Gastrocnemius medialis (tissue), 4 donors: ENCODE measurements at regions not wholly inside any gene's neighbourhood (a gene's known extent, or its start where the extent isn't known, plus 50 kb on each side); places are given as distances from the start of the nearest gene placed in this dataset.

Experiments
- ATAC-seq, 2 donors: fragments of 150-250 bp; one replicate each; pipeline ENCODE4 v1.9.1; 2016
- DNase-seq, 2 donors: peaks; one replicate each; pipeline ENCODE4 v3.0.0-alpha.2; 2019
- H3K27ac ChIP-seq, 4 donors: fragments of 200-600 bp; sonication (generic); 1 replicate in 1 of 4; 2 replicates in 3 of 4; pipeline ENCODE4 v1.5.1; 2016 to 2018; ENCODE audit warnings: mild to moderate bottlenecking in 2 of 4, moderate library complexity in 1 of 4
- H3K27me3 ChIP-seq, 3 donors: fragments of 200-600 bp; sonication (generic) in 2 of 3; 1 replicate in 1 of 3; 2 replicates in 2 of 3; pipeline versions ENCODE4 v1.5.1 to v1.6.0; 2016 to 2019; ENCODE audit warnings: mild to moderate bottlenecking in 1 of 3, moderate library complexity in 1 of 3
- H3K36me3 ChIP-seq, 2 donors: fragments of 200-600 bp; sonication (generic) in 1 of 2; one replicate each; pipeline ENCODE4 v1.5.1; 2017 to 2018
- H3K4me1 ChIP-seq, 2 donors: fragments of 200-600 bp; sonication (generic) in 1 of 2; one replicate each; pipeline ENCODE4 v1.5.1; 2016 to 2017; ENCODE audit warnings: mild to moderate bottlenecking in 2 of 2
- H3K4me3 ChIP-seq, 4 donors: fragments of 200-600 bp; sonication (generic) in 3 of 4; 1 replicate in 1 of 4; 2 replicates in 3 of 4; pipeline ENCODE4 v1.5.1; 2016 to 2019; ENCODE audit warnings: mild to moderate bottlenecking in 2 of 4
- H3K9me3 ChIP-seq, 3 donors: fragments of 200-600 bp; sonication (generic) in 2 of 3; 1 replicate in 1 of 3; 2 replicates in 2 of 3; pipeline ENCODE4 v1.5.1; 2016 to 2019
- CTCF ChIP-seq, 5 experiments: fragments of 450-650 bp in 3 of 5; fragments of 200-600 bp in 2 of 5; sonication (generic) in 2 of 5; IDR thresholded peaks in 4 of 5; conservative IDR thresholded peaks in 1 of 5; 1 replicate in 4 of 5; 2 replicates in 1 of 5; pipeline ENCODE4 v1.5.1; 2016 to 2019; ENCODE audit warnings: antibody characterized with exemption in 5 of 5, mild to moderate bottlenecking in 3 of 5, moderate library complexity in 3 of 5
- POLR2A ChIP-seq, 2 donors: fragments of 450-650 bp; IDR thresholded peaks; one replicate each; pipeline ENCODE4 v1.6.1; 2017; ENCODE audit warnings: antibody characterized with exemption in 2 of 2, mild to moderate bottlenecking in 2 of 2, moderate library complexity in 2 of 2
- in situ Hi-C, 4 donors: fragments of 200-750 bp; cut with MboI; loops; one replicate each; pipeline versions ENCODE4 v1.15.0 to v1.8.0; 2017; ENCODE audit warnings: low sequenced_read_pairs in 4 of 4
- intact Hi-C: fragments of 100-400 bp; cut with DNase I; formaldehyde crosslinking; loops from one replicate; pipeline ENCODE4 v1.15.1; 2023; ENCODE audit warnings: low total_unique reads

- TF ChIP-seq CTCF (IDR thresholded peaks at IDR 0.05 in 4 of 5, conservative IDR thresholded peaks at IDR 0.05 in 1 of 5) (no peak), POLR2A (IDR thresholded peaks at IDR 0.05) (no peak)
- H3K27ac ChIP-seq = peak overlapping the region; percentile 0 to 58 (median 50)
- peak overlapping the region; percentile 36 to 55 (median 44) for H3K4me3 ChIP-seq
- H3K9me3 ChIP-seq = no peaks in the 10 kb centered on the region
- ATAC-seq = peak; percentile 34 to 54
- H3K36me3 ChIP-seq = no peaks in the 10 kb centered on the region
- intact Hi-C loops (loop anchor here (2.0 to 10.0 kb wide), 2 partner anchors 95 to 221 kb away; no protein-coding TSS in a partner anchor), in situ Hi-C loops (loop anchor here in 1 of 4 donors (5.0 kb wide), 1 partner anchor 222 kb away; no protein-coding TSS in a partner anchor)
- peaks cover 8 to 10% of the 10 kb centered on the region in 2 donors for H3K4me1 ChIP-seq
- H3K27me3 ChIP-seq = no peaks in the 10 kb centered on the region
- DNase-seq = peak; percentile 20 to 39
These were observed 124.7 kb upstream of the ZNF516 start for GRCh38 chr18:76619621-76620315.

- in situ Hi-C loops (loop anchor here in 1 of 4 donors (5.0 kb wide), 1 partner anchor 222 kb away; no protein-coding TSS in a partner anchor), intact Hi-C loops (loop anchor here (10.0 kb wide), 1 partner anchor 94 kb away; no protein-coding TSS in a partner anchor)
- H3K9me3 ChIP-seq = no peaks in the 10 kb centered on the region
- ATAC-seq = peak; percentile 34 to 56
- H3K36me3 ChIP-seq = no peaks in the 10 kb centered on the region
- peaks cover 8 to 10% of the 10 kb centered on the region in 2 donors for H3K4me1 ChIP-seq
- H3K4me3 ChIP-seq = peak overlapping the region in 2 of 4 donors; percentile 47 to 55
- no peaks in the 10 kb centered on the region for H3K27me3 ChIP-seq
- peak overlapping the region in 3 of 4 donors; percentile 0 to 58 (median 47) for H3K27ac ChIP-seq
- peak; percentile 14 to 28 for DNase-seq
- TF ChIP-seq POLR2A (IDR thresholded peaks at IDR 0.05) = no peak
- TF ChIP-seq CTCF (IDR thresholded peaks at IDR 0.05 in 4 of 5, conservative IDR thresholded peaks at IDR 0.05 in 1 of 5) = no peak
These were observed 124.2 kb upstream of the ZNF516 start for GRCh38 chr18:76619261-76619620.

- H3K4me3 ChIP-seq = no peak overlapping the region
- intact Hi-C loops = loop anchor here (10.0 kb wide), 1 partner anchor 94 kb away; no protein-coding TSS in a partner anchor
- H3K4me1 ChIP-seq = peaks cover 8 to 10% of the 10 kb centered on the region in 2 donors
- H3K9me3 ChIP-seq = no peaks in the 10 kb centered on the region
- DNase-seq (no peak), ATAC-seq (no peak)
- no peaks in the 10 kb centered on the region for H3K36me3 ChIP-seq
- H3K27ac ChIP-seq = no peak overlapping the region
- in situ Hi-C loops = loop anchor here in 1 of 4 donors (5.0 kb wide), 1 partner anchor 221 kb away; no protein-coding TSS in a partner anchor
- no peaks in the 10 kb centered on the region for H3K27me3 ChIP-seq
- no peak for TF ChIP-seq POLR2A (IDR thresholded peaks at IDR 0.05)
- TF ChIP-seq CTCF (IDR thresholded peaks at IDR 0.05 in 4 of 5, conservative IDR thresholded peaks at IDR 0.05 in 1 of 5) = no peak
These were observed 123.7 kb upstream of the ZNF516 start for GRCh38 chr18:76618721-76619120.

GRCh38 chr18:76616373-76616772 is 121.3 kb upstream of the ZNF516 start:
- Histone ChIP-seq H3K4me1 (peaks cover 8 to 10% of the 10 kb centered on the region in 2 donors), H3K36me3 (no peaks in the 10 kb centered on the region), H3K27ac (no peak overlapping the region), H3K9me3 (no peaks in the 10 kb centered on the region), H3K4me3 (no peak overlapping the region), H3K27me3 (peaks cover 0 to 3% (median 0%) of the 10 kb centered on the region in 3 donors)
- intact Hi-C loops (loop anchor here (10.0 kb wide), 1 partner anchor 92 kb away; no protein-coding TSS in a partner anchor), in situ Hi-C loops (loop anchor here in 1 of 4 donors (5.0 kb wide), 1 partner anchor 219 kb away; no protein-coding TSS in a partner anchor)
- no peak for ATAC-seq
- TF ChIP-seq CTCF (IDR thresholded peaks at IDR 0.05 in 4 of 5, conservative IDR thresholded peaks at IDR 0.05 in 1 of 5) = no peak
- DNase-seq = no peak
